ENCODE measurements at regions not wholly inside any gene's neighbourhood (a gene's known extent, or its start where the extent isn't known, plus 50 kb on each side); places are given as distances from the start of the nearest gene placed in this dataset.
"Not testable (repeated sequence)": the region's sequence is repeated elsewhere in the genome, so short reads cannot be mapped to it uniquely, and the experiment has no call there.

- not testable (repeated sequence) for DNase-seq
These were observed 318.9 kb downstream of the ZIC3 start for GRCh38 chrX:137884813-137885212.

GRCh38 chrX:137891431-137891830, 325.5 kb downstream of the ZIC3 start:
- DNase-seq, result no peak

GRCh38 chrX:137896123-137896522, 330.2 kb downstream of the ZIC3 start:
- no peak for DNase-seq

- DNase-seq, result no peak
These were observed 349.5 kb downstream of the ZIC3 start for GRCh38 chrX:137915466-137915865.

- no peak for DNase-seq
These were observed 350.3 kb downstream of the ZIC3 start for GRCh38 chrX:137916090-137916746.

- DNase-seq, result no peak
These were observed 360.2 kb downstream of the ZIC3 start for GRCh38 chrX:137926090-137926489.

- DNase-seq, result no peak
These were observed 364.0 kb downstream of the ZIC3 start for GRCh38 chrX:137929951-137930350.

GRCh38 chrX:137930533-137930932, 364.6 kb downstream of the ZIC3 start:
- DNase-seq, result no peak

GRCh38 chrX:137934214-137934613, 368.3 kb downstream of the ZIC3 start:
- not testable (repeated sequence) for DNase-seq

GRCh38 chrX:137934887-137935286, 369.0 kb downstream of the ZIC3 start:
- DNase-seq, result not testable (repeated sequence)

- DNase-seq, result no peak
These were observed 379.5 kb downstream of the ZIC3 start for GRCh38 chrX:137945470-137945869.

GRCh38 chrX:137969191-137969590, 403.3 kb downstream of the ZIC3 start:
- no peak for DNase-seq

- no peak for DNase-seq
These were observed 416.7 kb downstream of the ZIC3 start for GRCh38 chrX:137982472-137983172.

- no peak for DNase-seq
These were observed 422.5 kb downstream of the ZIC3 start for GRCh38 chrX:137988470-137988869.

- DNase-seq, result no peak
These were observed 432.7 kb downstream of the ZIC3 start for GRCh38 chrX:137998619-137999018.

- no peak for DNase-seq
These were observed 433.1 kb downstream of the ZIC3 start for GRCh38 chrX:137999071-137999470.

GRCh38 chrX:137999552-137999951, 433.6 kb downstream of the ZIC3 start:
- DNase-seq, result no peak

- DNase-seq, result no peak
These were observed 435.3 kb downstream of the ZIC3 start for GRCh38 chrX:138001226-138001625.

GRCh38 chrX:138006180-138006579, 440.3 kb downstream of the ZIC3 start:
- no peak for DNase-seq

GRCh38 chrX:138008281-138008680, 442.4 kb downstream of the ZIC3 start:
- no peak for DNase-seq

GRCh38 chrX:138011468-138011867, 445.5 kb downstream of the ZIC3 start:
- no peak for DNase-seq

GRCh38 chrX:138014577-138014976, 448.6 kb downstream of the ZIC3 start:
- no peak for DNase-seq

- no peak for DNase-seq
These were observed 452.3 kb downstream of the ZIC3 start for GRCh38 chrX:138018145-138018799.

- DNase-seq, result no peak
These were observed 455.0 kb downstream of the ZIC3 start for GRCh38 chrX:138020941-138021340.
